ENCODE measurements at regions not wholly inside any gene's neighbourhood (a gene's known extent, or its start where the extent isn't known, plus 50 kb on each side); places are given as distances from the start of the nearest gene placed in this dataset.

- TF ChIP-seq CTCF (tag by site-specific recombination; IDR thresholded peaks at IDR 0.05), result no peak
- TF ChIP-seq ZNF777 (tag by site-specific recombination; IDR thresholded peaks at IDR 0.05; ENCODE audit: borderline replicate concordance), result no peak
- no peak for TF ChIP-seq ZNF121 (tag by site-specific recombination; IDR thresholded peaks at IDR 0.05)
- TF ChIP-seq ZNF416 (tag by site-specific recombination; IDR thresholded peaks at IDR 0.05), result no peak
- TF ChIP-seq ZSCAN4 (tag by site-specific recombination; IDR thresholded peaks at IDR 0.05), result no peak
- no peak for TF ChIP-seq ZBTB11 (tag by site-specific recombination; conservative IDR thresholded peaks at IDR 0.05; ENCODE audit: low read depth)
- no peak for TF ChIP-seq ZNF239 (tag by site-specific recombination; IDR thresholded peaks at IDR 0.05)
Measured at GRCh38 chr4:166535865-166536264, 662.8 kb downstream of the TLL1 start.
